Urinary bladder (tissue), 3 donors: ENCODE measurements at regions not wholly inside any gene's neighbourhood (a gene's known extent, or its start where the extent isn't known, plus 50 kb on each side); places are given as distances from the start of the nearest gene placed in this dataset.

Source experiments
- DNase-seq: peaks from one replicate; pipeline ENCODE4 v3.0.0-alpha.2; 2015; ENCODE audit errors: extremely low spot score
- H3K27ac ChIP-seq: one replicate; pipeline ENCODE4 v1.5.1; 2013; ENCODE audit warnings: low read depth, mild to moderate bottlenecking, moderate library complexity
- H3K36me3 ChIP-seq: one replicate; pipeline ENCODE4 v1.6.1; 2013; ENCODE audit warnings: mild to moderate bottlenecking, moderate library complexity; ENCODE audit not compliant: insufficient read depth
- H3K4me1 ChIP-seq: one replicate; pipeline ENCODE4 v1.6.1; 2013; ENCODE audit warnings: mild to moderate bottlenecking, moderate library complexity; ENCODE audit not compliant: insufficient read depth
- H3K4me3 ChIP-seq: one replicate; pipeline ENCODE4 v1.5.1; 2013; ENCODE audit warnings: low read depth, low read length
- WGBS: extraction: QIAGEN DNeasy Blood & Tissue Kit; methylation state at CpG from one replicate; pipeline ENCODE4 v1.1.7; 2013; 5-methylcytosine and 5-hydroxymethylcytosine counted together
- donor health status: healthy with polysubstance abuse.
- donor health status: healthy.

DNA sequence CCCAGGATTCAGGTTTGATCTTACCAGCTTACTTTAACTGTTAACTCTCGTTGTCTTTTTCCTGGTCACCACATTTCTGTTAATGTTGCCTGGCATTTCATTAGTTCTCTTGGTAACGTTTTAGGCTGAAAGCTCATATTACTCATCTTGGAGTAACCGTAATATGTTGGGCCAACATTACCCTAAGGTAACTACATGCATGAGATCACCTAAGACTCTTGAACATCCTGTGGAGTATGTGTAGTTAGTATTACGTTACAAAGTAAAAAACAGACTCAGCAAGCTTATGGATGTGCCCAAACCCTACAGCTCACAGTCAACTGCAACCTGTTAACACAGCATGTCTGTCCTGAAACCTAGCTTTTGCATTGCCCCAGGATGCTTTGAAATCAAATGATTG lies 203.3 kb upstream of the HS3ST1 start:
- DNase-seq: no peak
- H3K36me3 ChIP-seq: no peaks in the 10 kb centered on the region
- H3K4me3 ChIP-seq: no peak overlapping the region
- WGBS: 82% methylated on average over 4 of the region's 4 CpGs
- no peak overlapping the region for H3K27ac ChIP-seq
- no peaks in the 10 kb centered on the region for H3K4me1 ChIP-seq

- 95% methylated on average over 2 of the region's 2 CpGs for WGBS
- Histone ChIP-seq H3K36me3 (no peaks in the 10 kb centered on the region), H3K27ac (no peak overlapping the region), H3K4me3 (no peak overlapping the region), H3K4me1 (no peaks in the 10 kb centered on the region)
- DNase-seq: no peak
These were observed 202.7 kb upstream of the HS3ST1 start for GRCh38 chr4:11631416-11631815.

- no peak for DNase-seq
- Histone ChIP-seq H3K4me1 (no peaks in the 10 kb centered on the region), H3K4me3 (no peak overlapping the region), H3K36me3 (no peaks in the 10 kb centered on the region), H3K27ac (no peak overlapping the region)
These were observed 199.5 kb upstream of the HS3ST1 start for GRCh38 chr4:11628093-11628725.

- no peak for DNase-seq
- Histone ChIP-seq H3K36me3 (no peaks in the 10 kb centered on the region), H3K4me3 (no peak overlapping the region), H3K4me1 (no peaks in the 10 kb centered on the region), H3K27ac (no peak overlapping the region)
- WGBS: 78% methylated on average over 4 of the region's 4 CpGs
These were observed 197.4 kb upstream of the HS3ST1 start for GRCh38 chr4:11626066-11626465.

DNA sequence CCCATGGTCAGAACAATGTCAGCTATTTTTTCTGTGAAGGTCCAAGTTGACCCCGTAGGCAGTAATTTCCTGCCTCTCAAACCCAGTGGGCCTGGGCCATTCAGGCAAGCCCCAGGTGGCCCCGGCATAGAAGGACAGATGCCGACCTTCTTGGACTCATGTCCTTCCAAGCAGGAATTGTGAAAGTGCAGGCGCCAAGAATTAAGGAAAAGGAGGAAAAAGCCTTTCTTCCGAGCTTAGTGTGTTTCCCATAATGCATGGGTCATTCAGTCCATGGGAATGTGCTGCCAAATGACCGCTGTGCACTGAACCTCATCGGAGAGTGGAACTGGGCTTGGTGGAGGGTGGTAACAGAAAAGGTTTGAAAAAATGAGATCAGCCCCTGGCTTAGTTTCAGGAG lies 196.5 kb upstream of the HS3ST1 start:
- no peak overlapping the region for H3K4me3 ChIP-seq
- H3K4me1 ChIP-seq: no peaks in the 10 kb centered on the region
- H3K27ac ChIP-seq: no peak overlapping the region
- DNase-seq: no peak
- H3K36me3 ChIP-seq: no peaks in the 10 kb centered on the region
- WGBS: 82% methylated on average over 7 of the region's 7 CpGs

- DNase-seq: no peak
- 60% methylated on average over 2 of the region's 2 CpGs for WGBS
- H3K4me1 ChIP-seq: no peaks in the 10 kb centered on the region
- peak overlapping the region; percentile 3 for H3K27ac ChIP-seq
- no peaks in the 10 kb centered on the region for H3K36me3 ChIP-seq
- no peak overlapping the region for H3K4me3 ChIP-seq
These were observed 195.7 kb upstream of the HS3ST1 start for GRCh38 chr4:11624370-11624769.

GRCh38 chr4:11623726-11624037 lies 195.0 kb upstream of the HS3ST1 start:
- 75% methylated on average over 1 of the region's 1 CpG for WGBS
- H3K27ac ChIP-seq: no peak overlapping the region
- H3K4me1 ChIP-seq: no peaks in the 10 kb centered on the region
- no peak overlapping the region for H3K4me3 ChIP-seq
- no peaks in the 10 kb centered on the region for H3K36me3 ChIP-seq
- no peak for DNase-seq

- Histone ChIP-seq H3K4me3 (no peak overlapping the region), H3K4me1 (no peaks in the 10 kb centered on the region), H3K27ac (no peak overlapping the region), H3K36me3 (no peaks in the 10 kb centered on the region)
- 82% methylated on average over 10 of the region's 10 CpGs for WGBS
- DNase-seq: no peak
These were observed 194.4 kb upstream of the HS3ST1 start for GRCh38 chr4:11622961-11623725.

- DNase-seq: no peak
- whole genome bisulfite sequencing: 52% methylated on average over 2 of the region's 2 CpGs
- H3K4me3 ChIP-seq: no peak overlapping the region
- no peaks in the 10 kb centered on the region for H3K36me3 ChIP-seq
- H3K4me1 ChIP-seq: no peaks in the 10 kb centered on the region
- H3K27ac ChIP-seq: no peak overlapping the region
These were observed 192.2 kb upstream of the HS3ST1 start for GRCh38 chr4:11620861-11621260.

- WGBS: 69% methylated on average over 2 of the region's 2 CpGs
- Histone ChIP-seq H3K4me1 (no peaks in the 10 kb centered on the region), H3K27ac (no peak overlapping the region), H3K36me3 (no peaks in the 10 kb centered on the region), H3K4me3 (no peak overlapping the region)
- DNase-seq: no peak
These were observed 190.1 kb upstream of the HS3ST1 start for GRCh38 chr4:11618666-11619282.

DNA sequence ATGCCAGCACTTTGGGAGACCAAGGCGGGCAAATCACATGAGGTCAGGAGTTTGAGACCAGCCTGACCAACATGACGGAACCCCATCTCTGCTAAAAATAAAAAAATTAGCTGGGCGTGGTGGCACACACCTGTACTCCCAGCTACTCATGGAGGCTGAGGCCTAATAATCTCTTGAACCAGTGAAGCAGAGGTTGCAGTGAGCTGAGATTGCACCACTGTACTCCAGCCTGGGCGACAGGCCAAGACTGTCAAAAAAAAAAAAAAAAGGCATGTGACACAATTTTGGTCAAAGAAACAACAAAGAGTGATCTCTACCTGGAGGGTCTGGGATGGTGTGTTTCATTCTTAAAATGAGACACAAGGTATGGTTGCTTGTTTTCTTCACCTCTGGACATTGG lies 188.2 kb upstream of the HS3ST1 start:
- no peaks in the 10 kb centered on the region for H3K36me3 ChIP-seq
- H3K27ac ChIP-seq: no peak overlapping the region
- no peaks in the 10 kb centered on the region for H3K4me1 ChIP-seq
- no peak for DNase-seq
- no peak overlapping the region for H3K4me3 ChIP-seq
- WGBS: 85% methylated on average over 4 of the region's 4 CpGs

DNA sequence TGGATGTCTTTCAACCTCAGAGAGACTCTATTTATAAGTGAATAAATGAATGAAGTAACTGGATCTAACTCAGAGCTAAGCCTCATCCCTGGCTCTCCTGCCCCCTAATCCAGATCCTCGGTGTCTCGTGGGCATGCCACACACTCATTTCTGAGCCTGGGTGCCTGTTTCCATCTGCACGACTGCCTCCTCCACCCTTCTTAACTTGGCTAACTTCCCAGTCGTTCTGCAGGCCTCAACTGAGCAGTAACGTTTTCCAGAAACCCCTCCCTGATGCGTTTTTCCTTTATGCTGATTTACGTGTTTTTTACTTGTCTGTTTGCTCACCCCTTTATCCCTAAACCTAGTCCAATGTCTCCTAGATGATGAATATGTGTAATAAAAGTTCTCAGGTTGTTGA lies 186.9 kb upstream of the HS3ST1 start:
- Histone ChIP-seq H3K4me3 (no peak overlapping the region), H3K27ac (no peak overlapping the region), H3K4me1 (no peaks in the 10 kb centered on the region), H3K36me3 (no peaks in the 10 kb centered on the region)
- WGBS: 24% methylated on average over 7 of the region's 7 CpGs
- DNase-seq: no peak

- H3K36me3 ChIP-seq: no peaks in the 10 kb centered on the region
- no peaks in the 10 kb centered on the region for H3K4me1 ChIP-seq
- H3K27ac ChIP-seq: no peak overlapping the region
- peak; percentile 56 for DNase-seq
- WGBS: 80% methylated on average over 5 of the region's 5 CpGs
- no peak overlapping the region for H3K4me3 ChIP-seq
These were observed 185.7 kb upstream of the HS3ST1 start for GRCh38 chr4:11614426-11614825.

DNA sequence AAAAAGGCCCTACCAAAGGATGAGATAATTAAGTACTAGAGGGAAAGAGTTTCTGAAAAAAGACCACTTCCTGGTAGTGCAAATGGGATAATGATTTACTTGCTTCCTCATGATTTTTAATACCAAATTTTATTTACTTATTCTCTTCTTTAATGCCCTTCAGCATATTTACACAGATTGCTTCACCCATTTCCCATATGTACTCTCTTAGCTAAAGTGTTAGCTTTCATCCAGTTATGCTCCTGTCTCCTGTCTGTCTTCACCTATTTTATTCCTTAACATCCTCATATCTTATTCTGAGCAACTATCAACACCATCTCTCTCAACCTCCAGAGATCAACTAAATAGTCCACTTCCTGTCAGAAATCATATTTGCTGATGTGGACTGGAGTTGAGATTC lies 183.2 kb upstream of the HS3ST1 start:
- H3K4me3 ChIP-seq: no peak overlapping the region
- no peak for DNase-seq
- no peaks in the 10 kb centered on the region for H3K4me1 ChIP-seq
- H3K27ac ChIP-seq: no peak overlapping the region
- no peaks in the 10 kb centered on the region for H3K36me3 ChIP-seq
